Endothelial cell of umbilical vein (primary cell): ENCODE measurements at regions not wholly inside any gene's neighbourhood (a gene's known extent, or its start where the extent isn't known, plus 50 kb on each side); places are given as distances from the start of the nearest gene placed in this dataset.

Experiments used
- BruUV-seq: library from RNA; stranded (reverse); fragments of 400-500 nt; replicated peaks from 2 replicates; lab custom pipeline; 2021; lab: Mats Ljungman, UMichigan
- CTCF ChIA-PET: fragments of 300-600, 350-600 bp; sonication (Branson Sonifier 250); formaldehyde crosslinking; loops from one replicate; lab custom pipeline; 2021; ENCODE audit warnings: antibody characterized with exemption, inconsistent platforms; lab: Charles Lee
- POLR2A ChIA-PET: fragments of 300-600, 350-600 bp; sonication (Branson Sonifier 250); formaldehyde crosslinking; loops from one replicate; lab custom pipeline; 2021; ENCODE audit warnings: antibody characterized with exemption, inconsistent platforms; lab: Charles Lee
- DNase-seq: peaks from one replicate; pipeline ENCODE4 v3.0.0-alpha.2; 2011; ENCODE audit warnings: low read depth, low spot score
- FAIRE-seq: peaks from 2 replicates; lab custom pipeline; 2011; peaks lifted over from hg19 to GRCh38; lab: Jason Lieb, UNC
- H2AFZ ChIP-seq: 2 replicates; pipeline ENCODE4 v1.6.0; 2012; ENCODE audit warnings: low read depth, low read length, control low read depth, inconsistent platforms
- H3K27ac ChIP-seq: 2 replicates; pipeline ENCODE4 v1.5.1; 2011; ENCODE audit warnings: low read depth, mild to moderate bottlenecking, control low read depth, low read length, moderate library complexity; ENCODE audit not compliant: insufficient read depth
- H3K27me3 ChIP-seq, 2 experiments: 2 replicates each; pipeline versions ENCODE4 v1.6.0 to v1.6.1; 2011; ENCODE audit warnings: low read length in 2 of 2, mixed read lengths in 1 of 2; ENCODE audit not compliant: control insufficient read depth in 2 of 2, insufficient read depth in 2 of 2
- H3K36me3 ChIP-seq, 2 experiments: 2 replicates in 1 of 2; 3 replicates in 1 of 2; pipeline ENCODE4 v1.5.1; 2011; ENCODE audit warnings: low read length in 2 of 2, mild to moderate bottlenecking in 1 of 2, moderate library complexity in 1 of 2; ENCODE audit not compliant: control insufficient read depth in 2 of 2, insufficient read depth in 2 of 2; ENCODE audit errors: extremely low read depth in 1 of 2
- H3K4me1 ChIP-seq: 3 replicates; pipeline ENCODE4 v1.5.1; 2011; ENCODE audit warnings: mild to moderate bottlenecking, low read length; ENCODE audit not compliant: control insufficient read depth, insufficient read depth; ENCODE audit errors: extremely low read depth
- H3K4me2 ChIP-seq: 2 replicates; pipeline ENCODE4 v1.6.1; 2011; ENCODE audit warnings: low read length, control low read depth, mixed read lengths; ENCODE audit not compliant: insufficient read depth
- H3K4me3 ChIP-seq, 3 experiments: fragments of 200-600 bp in 1 of 3; sonication (generic), shearing (Covaris generic) in 1 of 3; replicated peaks in 1 of 3; 2 replicates each; pipeline ENCODE4 v1.5.1; 2011 to 2016; ENCODE audit warnings: control low read depth in 3 of 3, low read length in 3 of 3, mild to moderate bottlenecking in 2 of 3, inconsistent platforms in 1 of 3, low read depth in 1 of 3, moderate library complexity in 1 of 3; ENCODE audit not compliant: insufficient read depth in 1 of 3
- H3K79me2 ChIP-seq: 2 replicates; pipeline ENCODE4 v1.6.0; 2012; ENCODE audit warnings: low read length, inconsistent platforms; ENCODE audit not compliant: control insufficient read depth, insufficient read depth
- H3K9ac ChIP-seq: replicated peaks from 2 replicates; pipeline ENCODE3; 2011; ENCODE audit warnings: low read length, control low read depth; ENCODE audit not compliant: insufficient read depth; ENCODE audit errors: extremely low read depth
- H3K9me1 ChIP-seq: replicated peaks from 3 replicates; pipeline ENCODE4 v1.6.0; 2011; ENCODE audit warnings: mild to moderate bottlenecking, low read length; ENCODE audit not compliant: control insufficient read depth, insufficient read depth; ENCODE audit errors: extremely low read depth
- H3K9me3 ChIP-seq: replicated peaks from 2 replicates; pipeline ENCODE4 v1.5.1; 2012; ENCODE audit warnings: low read length, inconsistent platforms; ENCODE audit not compliant: control insufficient read depth, insufficient read depth
- H4K20me1 ChIP-seq: replicated peaks from 2 replicates; pipeline ENCODE3; 2011; ENCODE audit warnings: mild to moderate bottlenecking, low read length; ENCODE audit not compliant: control insufficient read depth, insufficient read depth; ENCODE audit errors: extremely low read depth
- CTCF ChIP-seq, 2 donors: IDR thresholded peaks; 1 replicate in 1 of 2; 2 replicates in 1 of 2; pipeline ENCODE4 v1.5.1; 2011; ENCODE audit warnings: low read length in 2 of 2, mild to moderate bottlenecking in 2 of 2, moderate library complexity in 2 of 2, control low read depth in 1 of 2, inconsistent platforms in 1 of 2, low read depth in 1 of 2; ENCODE audit not compliant: insufficient read depth in 1 of 2; ENCODE audit errors: extremely low read depth in 1 of 2
- EZH2 ChIP-seq: IDR thresholded peaks from 2 replicates; pipeline ENCODE4 v1.6.1; 2012; ENCODE audit warnings: borderline replicate concordance, low read depth, mild to moderate bottlenecking, moderate library complexity, low read length, inconsistent platforms; ENCODE audit not compliant: severe bottlenecking
- FOS ChIP-seq: IDR thresholded peaks from 2 replicates; pipeline ENCODE4 v1.6.1; 2011; ENCODE audit warnings: mild to moderate bottlenecking, low read length, moderate library complexity, borderline replicate concordance; ENCODE audit not compliant: insufficient read depth
- GATA2 ChIP-seq: IDR thresholded peaks from 2 replicates; pipeline ENCODE4 v1.7.0; 2011; ENCODE audit warnings: low read depth, mild to moderate bottlenecking, moderate library complexity, mixed read lengths, low read length; ENCODE audit not compliant: insufficient read length, insufficient read depth
- JUN ChIP-seq: IDR thresholded peaks from 2 replicates; pipeline ENCODE4 v1.6.1; 2011; ENCODE audit warnings: borderline replicate concordance, low read depth; ENCODE audit not compliant: insufficient read length, insufficient read depth
- MYC ChIP-seq: IDR thresholded peaks from one replicate; pipeline ENCODE4 v1.6.1; 2011; ENCODE audit warnings: mild to moderate bottlenecking, low read depth, low read length
- POLR2A ChIP-seq: IDR thresholded peaks from 2 replicates; pipeline ENCODE4 v1.6.1; 2012; ENCODE audit warnings: low read depth, mild to moderate bottlenecking, control low read depth, low read length
- POLR2AphosphoS5 ChIP-seq: IDR thresholded peaks from 2 replicates; pipeline ENCODE4 v1.6.1; 2012; ENCODE audit warnings: low read depth, mild to moderate bottlenecking, control low read depth, low read length, moderate library complexity; ENCODE audit not compliant: insufficient read depth
- dilution Hi-C: fragments of 300-500 bp; cut with MboI; formaldehyde crosslinking; loops from one replicate; pipeline ENCODE4 v1.15.0; 2019; ENCODE audit warnings: low sequenced_read_pairs; ENCODE audit not compliant: extremely low pct_ligation_motif_present
- intact Hi-C: fragments of 100-400 bp; cut with micrococcal nuclease; formaldehyde crosslinking; loops from one replicate; pipeline ENCODE4 v1.10.0; 2022
- TF ChIP-seq, protein P1 (sequence below): IDR thresholded peaks from 2 replicates; pipeline ENCODE4 v1.6.1; 2011; ENCODE audit not compliant: insufficient read depth, insufficient read length

GRCh38 chr5:53166183-53166495, 56.6 kb upstream of the MOCS2 start:
- TF ChIP-seq JUN (no peak), POLR2A (no peak), MYC (no peak), FOS (no peak), EZH2 (no peak), CTCF (IDR thresholded peaks at IDR 0.05; ENCODE audit: extremely low read depth in 1 of 2, insufficient read depth in 1 of 2, low read depth in 1 of 2, low read length in 2 of 2) (no peak), GATA2 (no peak), POLR2AphosphoS5 (no peak)
- TF ChIP-seq, protein P1, sequence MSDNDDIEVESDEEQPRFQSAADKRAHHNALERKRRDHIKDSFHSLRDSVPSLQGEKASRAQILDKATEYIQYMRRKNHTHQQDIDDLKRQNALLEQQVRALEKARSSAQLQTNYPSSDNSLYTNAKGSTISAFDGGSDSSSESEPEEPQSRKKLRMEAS, result no peak
- H3K4me2 ChIP-seq, result no peak overlapping the region
- no peaks in the 10 kb centered on the region for H3K36me3 ChIP-seq
- H3K9me1 ChIP-seq, result no peaks in the 10 kb centered on the region
- no peaks in the 10 kb centered on the region for H3K4me1 ChIP-seq
- DNase-seq (no peak), FAIRE-seq (no peak)
- ChIA-PET CTCF (interaction anchor here (2.1 kb wide), 1 partner anchor 1068 kb away, joined by 6 read pairs; no protein-coding TSS in a partner anchor), POLR2A (no interaction called here)
- dilution Hi-C loops, result no loop called here
- H3K27me3 ChIP-seq, result peaks cover 4 to 12% of the 10 kb centered on the region in 2 experiments
- intact Hi-C loops, result no loop called here
- H2AFZ ChIP-seq, result no peak overlapping the region
- H4K20me1 ChIP-seq, result no peaks in the 10 kb centered on the region
- no TSS peak for BruUV-seq
- H3K9me3 ChIP-seq, result no peaks in the 10 kb centered on the region
- H3K4me3 ChIP-seq, result no peak overlapping the region
- no peak overlapping the region for H3K27ac ChIP-seq
- H3K79me2 ChIP-seq, result no peaks in the 10 kb centered on the region
- H3K9ac ChIP-seq, result no peak overlapping the region
